Activated CD8-positive, alpha-beta memory T cell treated with anti-CD3 and anti-CD28 coated beads, Interleukin-2, amount 10 ng/mL, durations not matched to agents 7 days and 5 days (primary cell): ENCODE measurements at regions not wholly inside any gene's neighbourhood (a gene's known extent, or its start where the extent isn't known, plus 50 kb on each side); places are given as distances from the start of the nearest gene placed in this dataset.

Source experiments
- ATAC-seq: fragments of 150-1000 bp; cut with Tn5 transposase; one replicate; pipeline ENCODE4 v1.10.0; 2021; ENCODE audit warnings: moderate library complexity
- CTCF ChIA-PET: fragments of 350-600 bp; sonication (Branson Sonifier 250); formaldehyde crosslinking; loops from one replicate; lab custom pipeline; 2021; ENCODE audit warnings: antibody characterized with exemption; lab: Charles Lee
- DNase-seq: peaks from one replicate; pipeline ENCODE4 v3.0.0-alpha.2; 2020
- H3K27ac Mint-ChIP-seq: one replicate; pipeline ENCODE4 v1.8.0; 2021; ENCODE audit warnings: mild to moderate bottlenecking, mixed read lengths
- H3K27me3 Mint-ChIP-seq: one replicate; pipeline ENCODE4 v1.8.0; 2021; ENCODE audit warnings: mixed read lengths
- H3K36me3 Mint-ChIP-seq: one replicate; pipeline ENCODE4 v1.8.0; 2021; ENCODE audit warnings: mild to moderate bottlenecking, mixed read lengths
- H3K4me1 Mint-ChIP-seq: one replicate; pipeline ENCODE4 v1.8.0; 2021; ENCODE audit warnings: mixed read lengths
- H3K4me3 Mint-ChIP-seq: one replicate; pipeline ENCODE4 v1.8.0; 2021; ENCODE audit warnings: mild to moderate bottlenecking, moderate library complexity, mixed read lengths
- H3K9me3 Mint-ChIP-seq: one replicate; pipeline ENCODE4 v1.8.0; 2022; ENCODE audit warnings: low read depth, mixed read lengths

GRCh38 chr14:95437715-95438114, 78.7 kb downstream of the SYNE3 start:
- peaks cover 2% of the 10 kb centered on the region for H3K4me1 Mint-ChIP-seq
- H3K27ac Mint-ChIP-seq, result no peak overlapping the region
- no peak for ATAC-seq
- H3K27me3 Mint-ChIP-seq, result no peaks in the 10 kb centered on the region
- CTCF ChIA-PET, result interaction anchor here (0.6 to 2.0 kb wide), 4 partner anchors 8 to 15 kb away, joined by 3 to 10 read pairs (median 4); no protein-coding TSS in a partner anchor
- peaks cover 65% of the 10 kb centered on the region for H3K36me3 Mint-ChIP-seq
- no peaks in the 10 kb centered on the region for H3K9me3 Mint-ChIP-seq
- H3K4me3 Mint-ChIP-seq, result no peak overlapping the region
- no peak for DNase-seq

DNA sequence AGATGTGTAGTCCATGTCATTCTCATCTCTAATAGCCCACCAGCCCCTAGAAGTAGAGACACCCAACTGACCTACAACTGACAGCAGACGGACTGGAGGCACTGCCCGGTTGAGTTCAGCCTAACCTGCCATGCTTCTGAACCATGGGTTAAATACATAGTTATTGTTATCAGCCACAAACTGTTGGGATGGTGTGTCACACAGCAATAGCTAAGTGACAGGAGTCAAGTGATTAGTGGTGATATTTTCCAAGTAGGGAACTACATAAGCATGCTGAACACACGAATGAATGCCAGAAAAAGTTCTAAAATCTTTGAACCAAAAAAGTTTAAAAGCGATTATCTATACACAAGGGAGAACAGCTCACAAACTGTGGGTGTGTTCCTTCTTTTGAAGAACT, 80.1 kb downstream of the SYNE3 start:
- Mint-ChIP-seq H3K27me3 (no peaks in the 10 kb centered on the region), H3K4me1 (peaks cover 2% of the 10 kb centered on the region), H3K27ac (no peak overlapping the region), H3K9me3 (no peaks in the 10 kb centered on the region), H3K4me3 (no peak overlapping the region), H3K36me3 (peaks cover 64% of the 10 kb centered on the region)
- DNase-seq (no peak), ATAC-seq (no peak)
- CTCF ChIA-PET, result no interaction called here

GRCh38 chr14:95434121-95434520, 82.3 kb downstream of the SYNE3 start:
- no peak for ATAC-seq

DNA sequence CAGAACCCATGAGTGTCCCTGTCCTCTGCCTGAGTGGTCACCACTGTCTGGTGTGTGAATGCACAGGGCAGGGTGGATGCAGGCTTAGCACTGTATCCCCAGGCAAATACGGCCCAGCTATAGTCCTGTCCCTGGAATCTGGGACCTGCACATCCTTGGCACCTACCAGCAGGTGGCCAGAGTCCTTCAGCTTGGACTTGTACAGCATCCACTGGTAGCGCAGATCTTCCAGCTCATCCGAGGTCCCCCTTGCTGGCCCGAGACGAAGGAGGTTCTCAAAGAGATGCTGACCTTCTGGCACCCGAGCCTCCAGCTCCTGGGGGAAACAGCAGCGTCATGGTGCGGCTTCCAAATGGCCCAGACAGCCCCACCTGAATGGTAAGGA, 83.4 kb downstream of the SYNE3 start:
- CTCF ChIA-PET, result interaction anchor here (1.3 to 1.4 kb wide), 2 partner anchors 9 to 94 kb away, joined by 3 to 4 read pairs; no protein-coding TSS in a partner anchor
- H3K4me3 Mint-ChIP-seq, result no peak overlapping the region
- H3K9me3 Mint-ChIP-seq, result no peaks in the 10 kb centered on the region
- H3K27me3 Mint-ChIP-seq, result no peaks in the 10 kb centered on the region
- H3K27ac Mint-ChIP-seq, result no peak overlapping the region
- ATAC-seq, result no peak
- peaks cover 61% of the 10 kb centered on the region for H3K36me3 Mint-ChIP-seq
- no peak for DNase-seq
- no peaks in the 10 kb centered on the region for H3K4me1 Mint-ChIP-seq

More at GRCh38 chr14:95434121-95434520, 82.3 kb downstream of the SYNE3 start:
- CTCF ChIA-PET, result interaction anchor here (1.0 to 1.3 kb wide), 2 partner anchors 12 to 24 kb away, joined by 3 read pairs; no protein-coding TSS in a partner anchor
- Mint-ChIP-seq H3K9me3 (no peaks in the 10 kb centered on the region), H3K27ac (no peak overlapping the region), H3K27me3 (no peaks in the 10 kb centered on the region), H3K4me1 (peaks cover 2% of the 10 kb centered on the region), H3K36me3 (peaks cover 64% of the 10 kb centered on the region), H3K4me3 (no peak overlapping the region)
- DNase-seq, result no peak

DNA sequence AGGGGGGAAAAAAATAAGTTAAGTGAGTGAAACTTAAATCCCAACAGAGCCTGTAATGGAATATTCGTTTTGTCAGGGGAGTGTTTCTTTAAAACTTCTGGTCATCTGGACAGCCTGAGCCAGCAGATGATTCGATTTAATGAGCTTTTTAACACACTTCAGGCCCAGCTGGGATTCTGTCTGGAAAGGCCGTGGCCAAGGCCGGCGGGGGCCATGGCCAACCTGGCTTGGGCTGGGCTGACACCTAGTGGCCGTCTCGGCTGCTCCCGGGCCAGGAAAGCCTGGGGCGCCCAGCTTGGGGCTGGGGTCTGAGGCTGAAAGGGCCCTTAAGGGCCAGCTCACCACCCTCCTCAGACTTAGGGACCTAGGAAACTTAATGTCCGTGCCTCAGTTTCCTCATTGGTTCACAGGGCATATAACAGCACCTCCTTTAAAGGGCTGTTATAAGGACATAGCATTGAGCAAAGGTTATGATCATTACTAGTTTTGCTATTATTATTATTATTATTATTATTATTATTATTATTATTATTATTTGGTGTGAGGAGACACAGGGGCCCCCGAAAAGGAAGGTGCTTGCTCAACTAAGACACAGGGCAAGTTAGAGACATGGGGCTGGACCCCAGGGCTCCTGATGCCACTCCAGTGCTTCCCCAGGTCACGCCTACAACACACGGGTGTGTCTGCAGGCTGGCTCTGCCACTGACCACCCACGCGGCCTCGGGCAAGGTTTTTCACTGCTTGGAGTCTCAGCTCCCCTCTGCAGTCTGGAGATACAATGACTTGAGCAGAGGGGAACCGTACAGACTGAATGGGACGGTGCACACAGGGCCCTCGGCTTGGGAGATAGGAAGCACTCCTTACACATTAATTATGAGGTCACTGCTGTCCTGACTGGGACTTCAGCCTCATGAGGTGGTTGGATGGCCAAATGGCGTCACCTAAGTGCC, 84.0 kb downstream of the SYNE3 start:
- Mint-ChIP-seq H3K9me3 (no peaks in the 10 kb centered on the region), H3K27me3 (no peaks in the 10 kb centered on the region), H3K27ac (no peak overlapping the region), H3K4me3 (no peak overlapping the region), H3K36me3 (peaks cover 58% of the 10 kb centered on the region), H3K4me1 (no peaks in the 10 kb centered on the region)
- DNase-seq (no peak), ATAC-seq (no peak)
- CTCF ChIA-PET, result interaction anchor here (1.3 to 1.4 kb wide), 2 partner anchors 10 to 94 kb away, joined by 3 to 4 read pairs; no protein-coding TSS in a partner anchor

DNA sequence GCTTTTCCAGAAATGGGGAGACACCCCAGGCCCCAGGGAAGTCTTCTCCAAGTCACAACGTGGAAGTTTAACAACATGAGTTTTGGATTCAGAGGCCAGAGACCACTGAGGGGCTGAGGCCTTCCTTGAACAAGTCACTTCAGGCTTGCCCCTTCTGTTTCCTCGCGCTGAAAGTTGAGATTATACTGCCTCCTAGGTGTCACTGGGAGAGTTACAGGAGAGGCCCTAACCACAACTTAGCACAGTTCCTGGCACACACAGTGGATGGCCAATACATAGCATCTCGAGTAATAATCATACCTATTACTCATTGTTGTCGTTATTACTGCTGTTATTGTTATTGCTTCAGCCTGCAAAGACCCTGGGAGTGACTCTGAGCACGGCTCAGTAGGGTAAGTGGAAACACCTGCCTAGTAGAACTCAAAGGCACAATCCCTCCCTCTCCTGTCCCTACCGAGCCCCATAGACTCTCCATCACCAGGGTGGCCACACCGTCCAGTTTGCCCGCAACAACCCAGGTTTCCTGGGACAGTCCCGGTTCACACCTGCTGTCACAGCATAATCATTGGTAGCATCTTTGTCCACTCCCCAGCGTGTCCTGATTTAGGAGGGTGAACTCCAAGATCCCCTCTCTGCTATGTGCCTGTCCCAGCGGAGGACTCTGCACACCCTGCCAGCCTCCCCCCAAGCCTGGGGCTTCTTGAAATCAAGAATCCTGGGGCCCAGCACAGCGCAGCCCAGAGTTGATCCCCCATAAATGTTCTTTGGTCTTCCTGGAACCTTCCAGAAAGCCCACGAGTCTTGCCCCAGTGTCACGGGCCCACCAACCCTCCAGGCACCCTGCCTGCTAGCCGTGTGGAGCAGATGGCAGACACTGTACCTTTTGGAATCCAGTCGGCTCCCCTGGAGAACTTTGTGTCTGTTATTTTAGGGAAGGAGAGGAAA, 85.0 kb downstream of the SYNE3 start:
- Mint-ChIP-seq H3K27me3 (no peaks in the 10 kb centered on the region), H3K36me3 (peaks cover 49% of the 10 kb centered on the region), H3K4me3 (no peak overlapping the region), H3K27ac (no peak overlapping the region), H3K9me3 (no peaks in the 10 kb centered on the region), H3K4me1 (no peaks in the 10 kb centered on the region)
- ATAC-seq (no peak), DNase-seq (no peak)
- CTCF ChIA-PET, result interaction anchor here (1.4 kb wide), 1 partner anchor 11 kb away, joined by 4 read pairs; no protein-coding TSS in a partner anchor

DNA sequence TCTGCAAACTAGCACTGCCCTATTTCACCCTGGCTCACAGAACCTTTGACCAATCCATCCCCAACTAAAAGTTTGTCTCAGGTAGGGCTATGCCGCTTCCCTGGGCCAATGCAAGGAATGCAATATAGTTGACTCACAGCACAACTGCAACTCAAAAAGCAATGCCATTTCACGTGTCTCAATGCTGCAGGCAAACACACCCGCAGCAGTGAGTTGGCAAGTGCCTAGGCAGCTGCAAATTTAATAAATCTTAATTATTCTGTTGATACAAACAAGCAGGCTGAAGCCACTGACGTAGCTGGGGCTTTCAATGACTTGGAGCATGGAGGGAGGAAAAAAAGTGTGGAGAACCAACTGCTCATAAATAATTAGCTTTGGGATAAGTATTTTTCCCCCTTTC, 87.9 kb downstream of the SYNE3 start:
- Mint-ChIP-seq H3K4me1 (no peaks in the 10 kb centered on the region), H3K27ac (no peak overlapping the region), H3K36me3 (peaks cover 48% of the 10 kb centered on the region), H3K9me3 (no peaks in the 10 kb centered on the region), H3K27me3 (no peaks in the 10 kb centered on the region), H3K4me3 (no peak overlapping the region)
- ATAC-seq, result no peak
- CTCF ChIA-PET, result interaction anchor here (1.3 to 3.1 kb wide), 5 partner anchors 9 to 134 kb away, joined by 3 to 18 read pairs (median 10); no protein-coding TSS in a partner anchor
- no peak for DNase-seq

- Mint-ChIP-seq H3K27me3 (no peaks in the 10 kb centered on the region), H3K4me1 (no peaks in the 10 kb centered on the region), H3K4me3 (no peak overlapping the region), H3K36me3 (peaks cover 55% of the 10 kb centered on the region), H3K9me3 (peaks cover 5% of the 10 kb centered on the region), H3K27ac (no peak overlapping the region)
- no peak for DNase-seq
- no peak for ATAC-seq
- CTCF ChIA-PET, result interaction anchor here (1.2 to 2.8 kb wide), 3 partner anchors 16 to 570 kb away, joined by 3 to 9 read pairs (median 6); no protein-coding TSS in a partner anchor
Measured at GRCh38 chr14:95426116-95426475, 90.4 kb downstream of the SYNE3 start.

DNA sequence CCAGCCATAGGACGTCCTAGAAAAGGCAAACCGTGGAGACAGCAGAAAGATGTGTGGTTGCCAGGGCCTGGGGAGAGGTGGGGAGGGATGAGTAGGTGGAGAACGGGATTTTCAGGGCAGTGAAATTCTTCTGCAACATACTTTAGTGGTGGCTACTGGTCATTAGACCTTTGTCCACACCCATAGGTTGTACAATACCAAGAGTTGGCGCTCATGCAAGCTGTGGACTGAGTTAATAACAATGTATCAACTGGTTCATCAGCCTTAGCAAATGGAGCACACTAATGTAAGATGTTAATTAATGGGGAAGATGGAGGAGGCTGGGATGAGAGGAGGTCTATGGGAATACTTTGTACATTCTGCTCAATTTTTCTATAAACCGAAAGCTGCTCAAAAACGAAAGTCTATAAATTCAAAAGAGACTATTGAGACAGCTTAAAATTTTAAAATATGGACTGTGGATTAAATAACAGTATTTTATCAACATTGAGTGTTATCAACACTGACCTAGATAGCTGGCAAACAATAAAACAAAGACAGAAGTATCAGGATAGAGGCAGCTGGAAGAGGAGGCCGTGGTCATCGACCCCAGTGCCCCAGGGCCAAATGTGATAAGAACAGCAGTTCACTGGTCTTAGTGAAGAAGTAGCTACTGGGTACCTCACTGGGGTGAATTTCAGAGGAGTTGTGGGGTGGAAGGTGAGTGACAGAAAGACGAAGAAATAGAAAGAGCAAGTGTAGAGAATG, 90.9 kb downstream of the SYNE3 start:
- DNase-seq, result no peak
- Mint-ChIP-seq H3K4me3 (no peak overlapping the region), H3K27ac (no peak overlapping the region), H3K9me3 (peaks cover 5% of the 10 kb centered on the region), H3K4me1 (no peaks in the 10 kb centered on the region), H3K27me3 (no peaks in the 10 kb centered on the region), H3K36me3 (peaks cover 57% of the 10 kb centered on the region)
- ATAC-seq, result no peak
- CTCF ChIA-PET, result interaction anchor here (0.8 to 2.8 kb wide), 4 partner anchors 17 to 571 kb away, joined by 3 to 9 read pairs (median 4); no protein-coding TSS in a partner anchor

GRCh38 chr14:95424529-95424928, 91.9 kb downstream of the SYNE3 start:
- Mint-ChIP-seq H3K27ac (no peak overlapping the region), H3K4me1 (no peaks in the 10 kb centered on the region), H3K4me3 (no peak overlapping the region), H3K9me3 (peaks cover 8% of the 10 kb centered on the region), H3K36me3 (peaks cover 63% of the 10 kb centered on the region), H3K27me3 (no peaks in the 10 kb centered on the region)
- no peak for ATAC-seq
- no peak for DNase-seq
- CTCF ChIA-PET, result interaction anchor here (1.5 kb wide), 1 partner anchor 18 kb away, joined by 6 read pairs; no protein-coding TSS in a partner anchor

- Mint-ChIP-seq H3K36me3 (peaks cover 64% of the 10 kb centered on the region), H3K27ac (peak overlapping the region; percentile 9), H3K9me3 (peaks cover 8% of the 10 kb centered on the region), H3K4me1 (no peaks in the 10 kb centered on the region), H3K27me3 (no peaks in the 10 kb centered on the region), H3K4me3 (no peak overlapping the region)
- ATAC-seq (no peak), DNase-seq (no peak)
- CTCF ChIA-PET, result no interaction called here
Measured at GRCh38 chr14:95421741-95422140, 94.7 kb downstream of the SYNE3 start.

- H3K4me3 Mint-ChIP-seq, result no peak overlapping the region
- H3K4me1 Mint-ChIP-seq, result no peaks in the 10 kb centered on the region
- H3K36me3 Mint-ChIP-seq, result peaks cover 58% of the 10 kb centered on the region
- H3K27me3 Mint-ChIP-seq, result no peaks in the 10 kb centered on the region
- CTCF ChIA-PET, result no interaction called here
- peaks cover 8% of the 10 kb centered on the region for H3K9me3 Mint-ChIP-seq
- H3K27ac Mint-ChIP-seq, result no peak overlapping the region
- no peak for DNase-seq
- ATAC-seq, result no peak
Measured at GRCh38 chr14:95420060-95420459, 96.4 kb downstream of the SYNE3 start.
